IMR-90 (cell line): ENCODE measurements at regions not wholly inside any gene's neighbourhood (a gene's known extent, or its start where the extent isn't known, plus 50 kb on each side); places are given as distances from the start of the nearest gene placed in this dataset.

Experiments
- BHLHE40 ChIP-seq: fragments of 150-350 bp; IDR thresholded peaks from 2 replicates; pipeline ENCODE4 v1.6.1; 2016; ENCODE audit warnings: mild to moderate bottlenecking, low read depth, low read length
- CEBPB ChIP-seq: IDR thresholded peaks from 2 replicates; pipeline ENCODE4 v1.6.1; 2012; ENCODE audit warnings: low read depth, low read length, improper control_type of control experiment
- CHD1 ChIP-seq: IDR thresholded peaks from 2 replicates; pipeline ENCODE4 v1.6.1; 2012; ENCODE audit warnings: low read depth, low read length, improper control_type of control experiment
- ELK1 ChIP-seq: fragments of 150-350 bp; IDR thresholded peaks from 2 replicates; pipeline ENCODE4 v1.6.1; 2016; ENCODE audit warnings: low read depth, mild to moderate bottlenecking, low read length, moderate library complexity, borderline replicate concordance
- FOS ChIP-seq: fragments of 150-350 bp; IDR thresholded peaks from 2 replicates; pipeline ENCODE4 v1.6.1; 2016; ENCODE audit warnings: low read depth, low read length
- MAFK ChIP-seq: IDR thresholded peaks from 2 replicates; pipeline ENCODE4 v1.6.1; 2012; ENCODE audit warnings: low read depth, low read length, improper control_type of control experiment
- MAZ ChIP-seq: IDR thresholded peaks from 2 replicates; pipeline ENCODE4 v1.6.1; 2012; ENCODE audit warnings: low read depth, mild to moderate bottlenecking, low read length, improper control_type of control experiment, moderate library complexity, borderline replicate concordance
- MXI1 ChIP-seq: IDR thresholded peaks from 2 replicates; pipeline ENCODE4 v1.6.1; 2012; ENCODE audit warnings: low read depth, mild to moderate bottlenecking, low read length, moderate library complexity, borderline replicate concordance
- POLR2A ChIP-seq: IDR thresholded peaks from 2 replicates; pipeline ENCODE4 v1.6.1; 2012; ENCODE audit warnings: mild to moderate bottlenecking, low read depth, low read length
- RAD21 ChIP-seq: IDR thresholded peaks from 2 replicates; pipeline ENCODE4 v1.6.1; 2012; ENCODE audit warnings: low read length, improper control_type of control experiment
- RCOR1 ChIP-seq: IDR thresholded peaks from 2 replicates; pipeline ENCODE4 v1.6.1; 2012; ENCODE audit warnings: mild to moderate bottlenecking, low read length, improper control_type of control experiment; ENCODE audit not compliant: insufficient replicate concordance
- RFX5 ChIP-seq: IDR thresholded peaks from 2 replicates; pipeline ENCODE4 v1.8.0; 2012; ENCODE audit warnings: low read depth, mild to moderate bottlenecking, low read length, moderate library complexity
- USF2 ChIP-seq: fragments of 150-350 bp; IDR thresholded peaks from 2 replicates; pipeline ENCODE4 v1.6.1; 2017; ENCODE audit warnings: mild to moderate bottlenecking, antibody characterized with exemption, low read length, low read depth
- TF ChIP-seq, protein P1 (sequence below): conservative IDR thresholded peaks from 2 replicates; pipeline ENCODE4 v1.5.1; 2012; ENCODE audit warnings: mild to moderate bottlenecking, low read depth, low read length, improper control_type of control experiment

- TF ChIP-seq, protein P1, sequence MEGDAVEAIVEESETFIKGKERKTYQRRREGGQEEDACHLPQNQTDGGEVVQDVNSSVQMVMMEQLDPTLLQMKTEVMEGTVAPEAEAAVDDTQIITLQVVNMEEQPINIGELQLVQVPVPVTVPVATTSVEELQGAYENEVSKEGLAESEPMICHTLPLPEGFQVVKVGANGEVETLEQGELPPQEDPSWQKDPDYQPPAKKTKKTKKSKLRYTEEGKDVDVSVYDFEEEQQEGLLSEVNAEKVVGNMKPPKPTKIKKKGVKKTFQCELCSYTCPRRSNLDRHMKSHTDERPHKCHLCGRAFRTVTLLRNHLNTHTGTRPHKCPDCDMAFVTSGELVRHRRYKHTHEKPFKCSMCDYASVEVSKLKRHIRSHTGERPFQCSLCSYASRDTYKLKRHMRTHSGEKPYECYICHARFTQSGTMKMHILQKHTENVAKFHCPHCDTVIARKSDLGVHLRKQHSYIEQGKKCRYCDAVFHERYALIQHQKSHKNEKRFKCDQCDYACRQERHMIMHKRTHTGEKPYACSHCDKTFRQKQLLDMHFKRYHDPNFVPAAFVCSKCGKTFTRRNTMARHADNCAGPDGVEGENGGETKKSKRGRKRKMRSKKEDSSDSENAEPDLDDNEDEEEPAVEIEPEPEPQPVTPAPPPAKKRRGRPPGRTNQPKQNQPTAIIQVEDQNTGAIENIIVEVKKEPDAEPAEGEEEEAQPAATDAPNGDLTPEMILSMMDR = no peak
- no peak for TF ChIP-seq POLR2A
- no peak for TF ChIP-seq MAFK
- TF ChIP-seq ELK1 = no peak
- no peak for TF ChIP-seq FOS
- no peak for TF ChIP-seq CEBPB
- TF ChIP-seq RAD21 = no peak
- no peak for TF ChIP-seq MXI1
- no peak for TF ChIP-seq USF2
- no peak for TF ChIP-seq RFX5
- no peak for TF ChIP-seq BHLHE40
- TF ChIP-seq CHD1 = no peak
- TF ChIP-seq MAZ = no peak
- no peak for TF ChIP-seq RCOR1
Measured at GRCh38 chr1:192491804-192492554, 83.6 kb upstream of the RGS1 start.
